ENCODE measurements at regions not wholly inside any gene's neighbourhood (a gene's known extent, or its start where the extent isn't known, plus 50 kb on each side); places are given as distances from the start of the nearest gene placed in this dataset.
"Not testable (repeated sequence)": the region's sequence is repeated elsewhere in the genome, so short reads cannot be mapped to it uniquely, and the experiment has no call there.

- no peak for DNase-seq (ENCODE audit: low read depth in 4 of 4, low spot score in 3 of 4)
Measured at GRCh38 chr3:181971424-181971823, 259.7 kb downstream of the SOX2 start.

- DNase-seq (ENCODE audit: low read depth in 4 of 4, low spot score in 3 of 4) = no peak
Measured at GRCh38 chr3:181974198-181974597, 262.5 kb downstream of the SOX2 start.

GRCh38 chr3:181976526-181976925, 264.8 kb downstream of the SOX2 start:
- no peak for DNase-seq (ENCODE audit: low read depth in 4 of 4, low spot score in 3 of 4)

GRCh38 chr3:181985386-181985785, 273.7 kb downstream of the SOX2 start:
- DNase-seq (ENCODE audit: low read depth in 4 of 4, low spot score in 3 of 4) = no peak

GRCh38 chr3:181987736-181988135, 276.0 kb downstream of the SOX2 start:
- DNase-seq (ENCODE audit: low read depth in 4 of 4, low spot score in 3 of 4) = no peak

- DNase-seq (ENCODE audit: low read depth in 4 of 4, low spot score in 3 of 4) = no peak
Measured at GRCh38 chr3:181998828-181999227, 287.1 kb downstream of the SOX2 start.

GRCh38 chr3:181999314-181999713, 287.6 kb downstream of the SOX2 start:
- DNase-seq (ENCODE audit: low read depth in 4 of 4, low spot score in 3 of 4) = no peak

- no peak for DNase-seq (ENCODE audit: low read depth in 4 of 4, low spot score in 3 of 4)
Measured at GRCh38 chr3:182000447-182000846, 288.7 kb downstream of the SOX2 start.

- no peak for DNase-seq (ENCODE audit: low read depth in 4 of 4, low spot score in 3 of 4)
Measured at GRCh38 chr3:182005219-182005618, 293.5 kb downstream of the SOX2 start.

- no peak for DNase-seq (ENCODE audit: low read depth in 4 of 4, low spot score in 3 of 4)
Measured at GRCh38 chr3:182005701-182006100, 294.0 kb downstream of the SOX2 start.

GRCh38 chr3:182006431-182006830, 294.7 kb downstream of the SOX2 start:
- no peak for DNase-seq (ENCODE audit: low read depth in 4 of 4, low spot score in 3 of 4)

GRCh38 chr3:182007441-182007840, 295.7 kb downstream of the SOX2 start:
- no peak for DNase-seq (ENCODE audit: low read depth in 4 of 4, low spot score in 3 of 4)

- no peak for DNase-seq (ENCODE audit: low read depth in 4 of 4, low spot score in 3 of 4)
Measured at GRCh38 chr3:182018361-182018760, 306.6 kb downstream of the SOX2 start.

GRCh38 chr3:182019926-182020325, 308.2 kb downstream of the SOX2 start:
- no peak for DNase-seq (ENCODE audit: low read depth in 4 of 4, low spot score in 3 of 4)

GRCh38 chr3:182023843-182024242, 312.1 kb downstream of the SOX2 start:
- no peak for DNase-seq (ENCODE audit: low read depth in 4 of 4, low spot score in 3 of 4)

GRCh38 chr3:182027366-182027765, 315.6 kb downstream of the SOX2 start:
- DNase-seq (ENCODE audit: low read depth in 4 of 4, low spot score in 3 of 4) = no peak

- no peak for DNase-seq (ENCODE audit: low read depth in 4 of 4, low spot score in 3 of 4)
Measured at GRCh38 chr3:182028081-182028480, 316.4 kb downstream of the SOX2 start.

GRCh38 chr3:182034231-182034630, 322.5 kb downstream of the SOX2 start:
- DNase-seq (ENCODE audit: low read depth in 4 of 4, low spot score in 3 of 4) = not testable (repeated sequence)

GRCh38 chr3:182035324-182035723, 323.6 kb downstream of the SOX2 start:
- DNase-seq (ENCODE audit: low read depth in 4 of 4, low spot score in 3 of 4) = no peak

- DNase-seq (ENCODE audit: low read depth in 4 of 4, low spot score in 3 of 4) = no peak
Measured at GRCh38 chr3:182036382-182036781, 324.7 kb downstream of the SOX2 start.

- DNase-seq (ENCODE audit: low read depth in 4 of 4, low spot score in 3 of 4) = no peak
Measured at GRCh38 chr3:182041668-182042291, 330.1 kb downstream of the SOX2 start.

GRCh38 chr3:182045736-182046135, 334.0 kb downstream of the SOX2 start:
- no peak for DNase-seq (ENCODE audit: low read depth in 4 of 4, low spot score in 3 of 4)

- DNase-seq (ENCODE audit: low read depth in 4 of 4, low spot score in 3 of 4) = no peak
Measured at GRCh38 chr3:182046166-182046764, 334.5 kb downstream of the SOX2 start.

All from left renal pelvis (tissue), 4 donors.